Body of pancreas (tissue), 4 donors: ENCODE measurements at regions not wholly inside any gene's neighbourhood (a gene's known extent, or its start where the extent isn't known, plus 50 kb on each side); places are given as distances from the start of the nearest gene placed in this dataset.
"Not testable (repeated sequence)": the region's sequence is repeated elsewhere in the genome, so short reads cannot be mapped to it uniquely, and the experiment has no call there.

Source experiments
- ATAC-seq: fragments of 150-250 bp; one replicate; pipeline ENCODE4 v1.9.1; 2016
- DNase-seq, 4 donors: peaks; one replicate each; pipeline ENCODE4 v3.0.0-alpha.2; 2019
- H3K27ac ChIP-seq, 4 donors: fragments of 200-600 bp; sonication (generic); 1 replicate in 3 of 4; 2 replicates in 1 of 4; pipeline versions ENCODE4 v1.5.1 to v1.6.1; 2016 to 2019; ENCODE audit warnings: mild to moderate bottlenecking in 1 of 4, mixed read lengths in 1 of 4, moderate library complexity in 1 of 4
- H3K27me3 ChIP-seq, 2 donors: fragments of 200-600 bp; sonication (generic); one replicate each; pipeline ENCODE4 v1.6.0; 2016; ENCODE audit warnings: mild to moderate bottlenecking in 1 of 2
- H3K36me3 ChIP-seq, 2 donors: fragments of 200-600 bp; sonication (generic); replicated peaks in 1 of 2; 2 replicates each; pipeline ENCODE4 v1.5.1; 2016; ENCODE audit warnings: low read depth in 2 of 2; ENCODE audit not compliant: insufficient read depth in 1 of 2
- H3K4me1 ChIP-seq: fragments of 200-600 bp; sonication (generic); one replicate; pipeline ENCODE4 v1.6.0; 2016
- H3K4me3 ChIP-seq, 2 donors: fragments of 200-600 bp; sonication (generic); 1 replicate in 1 of 2; 2 replicates in 1 of 2; pipeline ENCODE4 v1.5.1; 2016 to 2019
- H3K9me3 ChIP-seq, 3 donors: fragments of 200-600 bp; sonication (generic); 1 replicate in 2 of 3; 2 replicates in 1 of 3; pipeline ENCODE4 v1.5.1; 2016
- POLR2A ChIP-seq, 3 donors: fragments of 450-650 bp; IDR thresholded peaks; one replicate each; pipeline ENCODE4 v1.6.1; 2016; ENCODE audit warnings: antibody characterized with exemption in 3 of 3, mild to moderate bottlenecking in 2 of 3
- WGBS, 2 donors: methylation state at CpG; one replicate each; pipeline ENCODE4 v1.1.5; 2017; 5-methylcytosine and 5-hydroxymethylcytosine counted together
- intact Hi-C: fragments of 100-400 bp; cut with DNase I; formaldehyde crosslinking; loops from one replicate; pipeline ENCODE4 v1.15.1; 2023
- TF ChIP-seq, protein P1 (sequence below), 7 experiments: fragments of 450-650 bp in 4 of 7; fragments of 200-600 bp in 3 of 7; sonication (generic) in 3 of 7; IDR thresholded peaks; one replicate each; pipeline ENCODE4 v1.5.1; 2016 to 2019; ENCODE audit warnings: antibody characterized with exemption in 7 of 7

DNA sequence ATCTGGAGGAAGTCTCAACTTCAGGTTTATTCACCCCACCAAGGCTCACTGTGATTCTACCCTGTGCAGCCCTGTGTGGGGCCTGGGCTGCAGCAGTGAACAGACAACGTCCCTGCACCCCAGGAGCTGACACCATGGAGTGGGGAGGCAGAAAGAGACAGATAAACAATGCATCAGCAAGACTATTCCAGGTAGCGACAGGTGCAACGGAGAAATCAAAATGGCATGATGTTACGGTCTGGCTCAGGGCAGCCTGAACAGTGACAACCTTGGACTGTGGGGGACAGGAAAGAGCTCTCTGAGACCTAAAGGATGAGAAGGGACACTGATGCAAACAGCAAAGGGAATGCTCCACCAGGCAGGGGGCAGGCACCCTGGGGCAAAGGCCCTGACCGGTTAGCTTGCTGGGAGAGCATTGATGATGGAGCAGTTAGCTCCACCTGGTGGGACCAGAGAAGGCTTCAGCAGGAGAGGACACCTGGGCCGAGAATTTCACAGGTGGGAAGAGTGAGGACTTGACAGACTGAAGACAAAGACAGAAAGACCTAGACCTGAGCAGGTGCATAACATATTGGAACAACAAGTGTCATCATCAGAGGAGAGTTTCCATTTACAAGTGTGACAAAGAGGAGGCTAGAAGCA lies 589.9 kb downstream of the MATN1 start:
- H3K9me3 ChIP-seq, result no peaks in the 10 kb centered on the region
- ATAC-seq (no peak), DNase-seq (no peak)
- no peaks in the 10 kb centered on the region for H3K27me3 ChIP-seq
- no peaks in the 10 kb centered on the region for H3K4me1 ChIP-seq
- H3K36me3 ChIP-seq, result no peaks in the 10 kb centered on the region
- H3K4me3 ChIP-seq, result no peak overlapping the region
- intact Hi-C loops, result no loop called here
- TF ChIP-seq POLR2A (IDR thresholded peaks at IDR 0.05), result no peak
- TF ChIP-seq, protein P1, sequence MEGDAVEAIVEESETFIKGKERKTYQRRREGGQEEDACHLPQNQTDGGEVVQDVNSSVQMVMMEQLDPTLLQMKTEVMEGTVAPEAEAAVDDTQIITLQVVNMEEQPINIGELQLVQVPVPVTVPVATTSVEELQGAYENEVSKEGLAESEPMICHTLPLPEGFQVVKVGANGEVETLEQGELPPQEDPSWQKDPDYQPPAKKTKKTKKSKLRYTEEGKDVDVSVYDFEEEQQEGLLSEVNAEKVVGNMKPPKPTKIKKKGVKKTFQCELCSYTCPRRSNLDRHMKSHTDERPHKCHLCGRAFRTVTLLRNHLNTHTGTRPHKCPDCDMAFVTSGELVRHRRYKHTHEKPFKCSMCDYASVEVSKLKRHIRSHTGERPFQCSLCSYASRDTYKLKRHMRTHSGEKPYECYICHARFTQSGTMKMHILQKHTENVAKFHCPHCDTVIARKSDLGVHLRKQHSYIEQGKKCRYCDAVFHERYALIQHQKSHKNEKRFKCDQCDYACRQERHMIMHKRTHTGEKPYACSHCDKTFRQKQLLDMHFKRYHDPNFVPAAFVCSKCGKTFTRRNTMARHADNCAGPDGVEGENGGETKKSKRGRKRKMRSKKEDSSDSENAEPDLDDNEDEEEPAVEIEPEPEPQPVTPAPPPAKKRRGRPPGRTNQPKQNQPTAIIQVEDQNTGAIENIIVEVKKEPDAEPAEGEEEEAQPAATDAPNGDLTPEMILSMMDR (IDR thresholded peaks at IDR 0.05), result no peak
- 52 to 66% methylated on average over 6 of the region's 6 CpGs for WGBS, 2 donors
- H3K27ac ChIP-seq, result no peak overlapping the region

- no peak for DNase-seq
- WGBS, 2 donors, result 61 to 80% methylated on average over 7 to 10 of the region's 10 CpGs
- H3K4me1 ChIP-seq, result no peaks in the 10 kb centered on the region
- TF ChIP-seq, protein P1 (IDR thresholded peaks at IDR 0.05), result no peak
- TF ChIP-seq POLR2A (IDR thresholded peaks at IDR 0.05), result no peak
- H3K4me3 ChIP-seq, result no peak overlapping the region
- ATAC-seq, result no peak
- H3K27me3 ChIP-seq, result no peaks in the 10 kb centered on the region
- no peaks in the 10 kb centered on the region for H3K9me3 ChIP-seq
- H3K36me3 ChIP-seq, result no peaks in the 10 kb centered on the region
- intact Hi-C loops, result no loop called here
- H3K27ac ChIP-seq, result no peak overlapping the region
Measured at GRCh38 chr1:30132602-30133286, 590.6 kb downstream of the MATN1 start.

DNA sequence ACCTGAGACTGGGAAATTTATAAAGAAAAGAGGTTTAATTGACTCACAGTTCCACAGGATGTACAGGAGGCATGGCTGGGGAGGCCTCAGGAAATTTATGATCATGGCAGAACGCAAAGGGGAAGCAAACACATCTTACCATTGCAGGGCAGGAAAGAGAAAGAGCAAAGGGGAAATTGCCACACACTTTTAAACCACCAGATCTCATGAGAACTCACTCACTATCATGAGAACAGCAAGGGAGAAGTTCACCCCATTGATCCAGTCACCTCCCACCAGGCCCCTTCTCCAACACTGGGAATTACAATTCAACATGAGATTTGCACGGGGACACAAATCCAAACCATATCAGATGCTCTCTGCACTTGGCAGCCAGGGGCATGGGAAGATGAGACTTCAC lies 592.8 kb downstream of the MATN1 start:
- H3K9me3 ChIP-seq, DNase-seq, ATAC-seq, H3K4me3 ChIP-seq, H3K27me3 ChIP-seq, H3K4me1 ChIP-seq, intact Hi-C loops, H3K27ac ChIP-seq, H3K36me3 ChIP-seq: not testable (repeated sequence)
- WGBS, 2 donors, result 43 to 48% methylated on average over 2 of the region's 2 CpGs

- Histone ChIP-seq H3K27me3 (no peaks in the 10 kb centered on the region), H3K36me3 (no peaks in the 10 kb centered on the region), H3K4me1 (no peaks in the 10 kb centered on the region), H3K4me3 (no peak overlapping the region), H3K27ac (no peak overlapping the region), H3K9me3 (no peaks in the 10 kb centered on the region)
- DNase-seq, result no peak
- no peak for TF ChIP-seq POLR2A (IDR thresholded peaks at IDR 0.05)
- TF ChIP-seq, protein P1 (IDR thresholded peaks at IDR 0.05), result no peak
- 46 to 51% methylated on average over 3 to 4 of the region's 4 CpGs for WGBS, 2 donors
- ATAC-seq, result no peak
- intact Hi-C loops, result no loop called here
Measured at GRCh38 chr1:30130099-30130498, 593.3 kb downstream of the MATN1 start.

DNA sequence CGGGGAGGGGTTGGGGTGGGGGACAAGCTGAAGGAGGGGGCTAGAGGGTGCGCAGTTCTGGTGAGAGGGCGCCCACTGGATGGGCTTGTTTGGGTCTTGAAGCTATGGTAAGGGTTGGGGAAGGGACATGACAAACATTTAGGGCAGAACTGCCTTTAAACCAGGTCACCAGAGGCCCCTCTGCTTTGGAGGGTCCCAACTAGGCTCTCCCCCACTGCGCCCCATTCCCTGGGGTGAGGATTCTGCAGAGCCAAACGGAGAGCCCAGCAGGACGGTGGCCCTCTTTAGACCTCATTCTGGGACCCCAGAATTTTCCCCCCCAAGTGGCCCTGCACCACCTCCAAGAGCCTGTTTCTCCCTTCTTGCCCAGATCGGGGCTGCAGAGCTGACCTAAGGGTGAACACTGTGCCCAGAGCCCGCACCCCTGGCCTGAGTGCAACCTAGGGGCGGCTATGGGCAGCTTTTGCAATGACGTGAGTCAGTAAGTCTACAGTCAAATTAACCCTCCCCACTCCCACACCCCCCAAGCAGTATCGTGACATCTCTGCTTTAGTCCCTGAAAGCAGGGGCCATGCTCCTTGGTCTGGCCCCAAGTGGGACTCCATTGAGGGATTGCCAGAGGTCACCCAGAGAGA lies 593.8 kb downstream of the MATN1 start:
- H3K9me3 ChIP-seq, result no peaks in the 10 kb centered on the region
- 60 to 63% methylated on average over 10 to 11 of the region's 11 CpGs for WGBS, 2 donors
- no peak for DNase-seq
- H3K36me3 ChIP-seq, result no peaks in the 10 kb centered on the region
- H3K27ac ChIP-seq, result no peak overlapping the region
- intact Hi-C loops, result no loop called here
- no peaks in the 10 kb centered on the region for H3K27me3 ChIP-seq
- ATAC-seq, result no peak
- no peaks in the 10 kb centered on the region for H3K4me1 ChIP-seq
- no peak overlapping the region for H3K4me3 ChIP-seq
- TF ChIP-seq POLR2A (IDR thresholded peaks at IDR 0.05), result no peak
- TF ChIP-seq, protein P1 (IDR thresholded peaks at IDR 0.05), result no peak
